Mesenchymal stem cell (in vitro differentiated cells and primary cell): ENCODE measurements at regions not wholly inside any gene's neighbourhood (a gene's known extent, or its start where the extent isn't known, plus 50 kb on each side); places are given as distances from the start of the nearest gene placed in this dataset.
A peak's percentile ranks its signal among the peaks of the same experiment; 100 is the strongest.

Experiments
- DNase-seq: peaks from one replicate; pipeline ENCODE4 v3.0.0-alpha.2; 2013
- H2AFZ ChIP-seq: one replicate; pipeline ENCODE4 v1.6.1; 2013; ENCODE audit warnings: low read depth, mild to moderate bottlenecking, control low read depth, inconsistent platforms, low read length, moderate library complexity
- H2AK5ac ChIP-seq: 2 replicates; pipeline ENCODE4 v1.6.1; 2013; ENCODE audit warnings: low read length, moderate library complexity, mild to moderate bottlenecking, inconsistent platforms; ENCODE audit not compliant: severe bottlenecking
- H2BK120ac ChIP-seq: one replicate; pipeline ENCODE4 v1.6.1; 2013; ENCODE audit warnings: low read depth, mild to moderate bottlenecking, inconsistent platforms, low read length, moderate library complexity
- H2BK12ac ChIP-seq, 2 experiments: one replicate each; pipeline ENCODE4 v1.6.1; 2013; ENCODE audit warnings: inconsistent platforms in 2 of 2, low read length in 2 of 2, mild to moderate bottlenecking in 2 of 2, moderate library complexity in 2 of 2, control low read depth in 1 of 2
- H2BK15ac ChIP-seq: one replicate; pipeline ENCODE4 v1.6.1; 2013; ENCODE audit warnings: mild to moderate bottlenecking, low read depth, inconsistent platforms; ENCODE audit not compliant: poor library complexity, severe bottlenecking
- H2BK5ac ChIP-seq: 2 replicates; pipeline ENCODE4 v1.6.1; 2013; ENCODE audit warnings: low read depth, mild to moderate bottlenecking, low read length, control low read depth, inconsistent platforms; ENCODE audit not compliant: poor library complexity, severe bottlenecking
- H3K14ac ChIP-seq, 2 experiments: one replicate each; pipeline ENCODE4 v1.6.1; 2013; ENCODE audit warnings: inconsistent platforms in 2 of 2, low read length in 2 of 2, control low read depth in 1 of 2, mild to moderate bottlenecking in 1 of 2, moderate library complexity in 1 of 2
- H3K18ac ChIP-seq, 2 experiments: one replicate each; pipeline ENCODE4 v1.6.1; 2013; ENCODE audit warnings: inconsistent platforms in 2 of 2, low read length in 2 of 2, control low read depth in 1 of 2, low read depth in 1 of 2, mild to moderate bottlenecking in 1 of 2
- H3K23ac ChIP-seq, 2 experiments: one replicate each; pipeline ENCODE4 v1.6.1; 2013; ENCODE audit warnings: inconsistent platforms in 2 of 2, low read length in 2 of 2, mild to moderate bottlenecking in 2 of 2, moderate library complexity in 2 of 2, control low read depth in 1 of 2
- H3K27ac ChIP-seq: 2 replicates; pipeline ENCODE4 v1.5.1; 2013; ENCODE audit warnings: mild to moderate bottlenecking, moderate library complexity, low read length, control low read depth, inconsistent platforms; ENCODE audit not compliant: poor library complexity, severe bottlenecking
- H3K27me3 ChIP-seq, 2 experiments: 2 replicates each; pipeline versions ENCODE4 v1.6.1 to v1.7.0; 2013; ENCODE audit warnings: low read length in 2 of 2, mild to moderate bottlenecking in 2 of 2, moderate library complexity in 2 of 2, control low read depth in 1 of 2, inconsistent platforms in 1 of 2; ENCODE audit not compliant: control insufficient read depth in 1 of 2, insufficient read depth in 1 of 2
- H3K36me3 ChIP-seq, 2 experiments: 2 replicates each; pipeline versions ENCODE4 v1.6.1 to v1.7.0; 2013; ENCODE audit warnings: low read length in 2 of 2, control low read depth in 1 of 2, inconsistent platforms in 1 of 2, low read depth in 1 of 2, mild to moderate bottlenecking in 1 of 2; ENCODE audit not compliant: insufficient read depth in 2 of 2, control insufficient read depth in 1 of 2
- H3K4ac ChIP-seq, 2 experiments: one replicate each; pipeline ENCODE4 v1.6.1; 2013; ENCODE audit warnings: inconsistent platforms in 2 of 2, low read length in 2 of 2, mild to moderate bottlenecking in 2 of 2, moderate library complexity in 2 of 2, control low read depth in 1 of 2, low read depth in 1 of 2
- H3K4me1 ChIP-seq: 2 replicates; pipeline ENCODE4 v1.6.1; 2013; ENCODE audit warnings: low read depth, low read length, control low read depth; ENCODE audit not compliant: control insufficient read depth, insufficient read depth
- H3K4me2 ChIP-seq: 2 replicates; pipeline ENCODE4 v1.6.1; 2013; ENCODE audit warnings: low read length, mild to moderate bottlenecking, inconsistent platforms; ENCODE audit not compliant: poor library complexity, severe bottlenecking
- H3K4me3 ChIP-seq, 2 experiments: 2 replicates each; pipeline versions ENCODE4 v1.5.1 to v1.7.0; 2013; ENCODE audit warnings: low read length in 2 of 2, mild to moderate bottlenecking in 2 of 2, control low read depth in 1 of 2, low read depth in 1 of 2; ENCODE audit not compliant: insufficient read depth in 1 of 2
- H3K79me1 ChIP-seq: replicated peaks from 2 replicates; pipeline ENCODE4 v1.6.1; 2013; ENCODE audit warnings: mild to moderate bottlenecking, control low read depth, low read length, inconsistent platforms; ENCODE audit not compliant: poor library complexity, severe bottlenecking
- H3K9ac ChIP-seq: 2 replicates; pipeline ENCODE4 v1.7.0; 2013; ENCODE audit warnings: mild to moderate bottlenecking, low read length, moderate library complexity
- H3K9me3 ChIP-seq: 2 replicates; pipeline ENCODE4 v1.7.0; 2013; ENCODE audit warnings: mild to moderate bottlenecking, low read length; ENCODE audit not compliant: control insufficient read depth
- H4K8ac ChIP-seq: one replicate; pipeline ENCODE4 v1.6.1; 2013; ENCODE audit warnings: inconsistent platforms, mild to moderate bottlenecking, low read length, moderate library complexity
- H4K91ac ChIP-seq: one replicate; pipeline ENCODE4 v1.6.1; 2013; ENCODE audit warnings: mild to moderate bottlenecking, low read length, inconsistent platforms
- WGBS: methylation state at CpG from one replicate; pipeline ENCODE4 v1.1.7; 2013; ENCODE audit warnings: mixed read lengths; 5-methylcytosine and 5-hydroxymethylcytosine counted together

- no peak overlapping the region for H3K23ac ChIP-seq
- H3K27ac ChIP-seq: no peak overlapping the region
- no peak overlapping the region for H4K8ac ChIP-seq
- H3K4me2 ChIP-seq: no peak overlapping the region
- 80% methylated on average over 4 of the region's 7 CpGs for WGBS
- no peaks in the 10 kb centered on the region for H3K27me3 ChIP-seq
- H2AFZ ChIP-seq: no peak overlapping the region
- no peak overlapping the region for H2BK15ac ChIP-seq
- no peaks in the 10 kb centered on the region for H3K9me3 ChIP-seq
- H3K18ac ChIP-seq: no peak overlapping the region
- no peaks in the 10 kb centered on the region for H3K36me3 ChIP-seq
- peak overlapping the region; percentile 31 for H3K9ac ChIP-seq
- no peaks in the 10 kb centered on the region for H3K4me1 ChIP-seq
- no peak overlapping the region for H3K14ac ChIP-seq
- DNase-seq: no peak
- no peak overlapping the region for H3K4ac ChIP-seq
- no peak overlapping the region for H4K91ac ChIP-seq
- H3K4me3 ChIP-seq: peak overlapping the region in 1 of 2 experiments; percentile 20
- H2BK120ac ChIP-seq: no peak overlapping the region
- H2BK5ac ChIP-seq: no peak overlapping the region
- H3K79me1 ChIP-seq: no peaks in the 10 kb centered on the region
- no peak overlapping the region for H2BK12ac ChIP-seq
- no peak overlapping the region for H2AK5ac ChIP-seq
These were observed 245.0 kb upstream of the POU2AF2 start for GRCh38 chr11:111000400-111001080.

GRCh38 chr11:110992481-110992880 lies 253.0 kb upstream of the POU2AF2 start:
- WGBS: 57% methylated on average over 1 of the region's 1 CpG
- no peak overlapping the region for H3K23ac ChIP-seq
- H3K79me1 ChIP-seq: no peaks in the 10 kb centered on the region
- no peak overlapping the region for H2BK5ac ChIP-seq
- H2BK15ac ChIP-seq: no peak overlapping the region
- H3K4me1 ChIP-seq: no peaks in the 10 kb centered on the region
- no peak overlapping the region for H3K4ac ChIP-seq
- no peak overlapping the region for H2BK120ac ChIP-seq
- no peaks in the 10 kb centered on the region for H3K27me3 ChIP-seq
- H3K4me2 ChIP-seq: no peak overlapping the region
- H3K27ac ChIP-seq: no peak overlapping the region
- no peaks in the 10 kb centered on the region for H3K36me3 ChIP-seq
- peak overlapping the region; percentile 28 for H3K9ac ChIP-seq
- H4K8ac ChIP-seq: no peak overlapping the region
- H3K4me3 ChIP-seq: no peak overlapping the region
- H2AFZ ChIP-seq: no peak overlapping the region
- no peak overlapping the region for H2AK5ac ChIP-seq
- H4K91ac ChIP-seq: no peak overlapping the region
- H3K14ac ChIP-seq: no peak overlapping the region
- no peak overlapping the region for H2BK12ac ChIP-seq
- no peak for DNase-seq
- H3K9me3 ChIP-seq: no peaks in the 10 kb centered on the region
- H3K18ac ChIP-seq: no peak overlapping the region

- no peaks in the 10 kb centered on the region for H3K79me1 ChIP-seq
- no peak overlapping the region for H3K4ac ChIP-seq
- H3K4me1 ChIP-seq: no peaks in the 10 kb centered on the region
- no peak overlapping the region for H3K23ac ChIP-seq
- H3K18ac ChIP-seq: peak overlapping the region in 1 of 2 experiments; percentile 2
- H3K36me3 ChIP-seq: no peaks in the 10 kb centered on the region
- H3K27ac ChIP-seq: no peak overlapping the region
- H2AK5ac ChIP-seq: no peak overlapping the region
- no peaks in the 10 kb centered on the region for H3K9me3 ChIP-seq
- peak overlapping the region; percentile 58 for H3K9ac ChIP-seq
- no peak overlapping the region for H3K4me2 ChIP-seq
- no peak overlapping the region for H2AFZ ChIP-seq
- WGBS: 85% methylated on average over 4 of the region's 4 CpGs
- peak overlapping the region in 1 of 2 experiments; percentile 17 for H2BK12ac ChIP-seq
- no peak overlapping the region for H2BK15ac ChIP-seq
- no peak overlapping the region for H3K14ac ChIP-seq
- no peak overlapping the region for H2BK5ac ChIP-seq
- H2BK120ac ChIP-seq: no peak overlapping the region
- no peak overlapping the region for H4K8ac ChIP-seq
- DNase-seq: peak; percentile 10
- no peak overlapping the region for H4K91ac ChIP-seq
- H3K27me3 ChIP-seq: no peaks in the 10 kb centered on the region
- H3K4me3 ChIP-seq: peak overlapping the region in 1 of 2 experiments; percentile 45
These were observed 253.7 kb upstream of the POU2AF2 start for GRCh38 chr11:110991661-110992355.

GRCh38 chr11:110990311-110990710 lies 255.2 kb upstream of the POU2AF2 start:
- Histone ChIP-seq H4K91ac (no peak overlapping the region), H3K36me3 (no peaks in the 10 kb centered on the region), H2BK120ac (no peak overlapping the region), H3K23ac (no peak overlapping the region), H3K9ac (peak overlapping the region; percentile 18), H3K18ac (no peak overlapping the region), H4K8ac (no peak overlapping the region), H3K27me3 (no peaks in the 10 kb centered on the region), H2AK5ac (no peak overlapping the region), H3K14ac (no peak overlapping the region), H3K27ac (no peak overlapping the region), H3K79me1 (no peaks in the 10 kb centered on the region), H2AFZ (no peak overlapping the region), H3K4me2 (no peak overlapping the region), H3K4me1 (no peaks in the 10 kb centered on the region), H2BK15ac (no peak overlapping the region), H3K9me3 (no peaks in the 10 kb centered on the region), H2BK5ac (no peak overlapping the region), H3K4ac (no peak overlapping the region), H2BK12ac (no peak overlapping the region), H3K4me3 (no peak overlapping the region)
- DNase-seq: peak; percentile 25
- WGBS: 49% methylated on average over 2 of the region's 3 CpGs
